ENCODE measurements at regions not wholly inside any gene's neighbourhood (a gene's known extent, or its start where the extent isn't known, plus 50 kb on each side); places are given as distances from the start of the nearest gene placed in this dataset.
"Not testable (repeated sequence)": the region's sequence is repeated elsewhere in the genome, so short reads cannot be mapped to it uniquely, and the experiment has no call there.

GRCh38 chr6:15748341-15748740 is 85.5 kb upstream of the DTNBP1 start:
- H3K27ac ChIP-seq: no peak overlapping the region
- TF ChIP-seq, protein P1, sequence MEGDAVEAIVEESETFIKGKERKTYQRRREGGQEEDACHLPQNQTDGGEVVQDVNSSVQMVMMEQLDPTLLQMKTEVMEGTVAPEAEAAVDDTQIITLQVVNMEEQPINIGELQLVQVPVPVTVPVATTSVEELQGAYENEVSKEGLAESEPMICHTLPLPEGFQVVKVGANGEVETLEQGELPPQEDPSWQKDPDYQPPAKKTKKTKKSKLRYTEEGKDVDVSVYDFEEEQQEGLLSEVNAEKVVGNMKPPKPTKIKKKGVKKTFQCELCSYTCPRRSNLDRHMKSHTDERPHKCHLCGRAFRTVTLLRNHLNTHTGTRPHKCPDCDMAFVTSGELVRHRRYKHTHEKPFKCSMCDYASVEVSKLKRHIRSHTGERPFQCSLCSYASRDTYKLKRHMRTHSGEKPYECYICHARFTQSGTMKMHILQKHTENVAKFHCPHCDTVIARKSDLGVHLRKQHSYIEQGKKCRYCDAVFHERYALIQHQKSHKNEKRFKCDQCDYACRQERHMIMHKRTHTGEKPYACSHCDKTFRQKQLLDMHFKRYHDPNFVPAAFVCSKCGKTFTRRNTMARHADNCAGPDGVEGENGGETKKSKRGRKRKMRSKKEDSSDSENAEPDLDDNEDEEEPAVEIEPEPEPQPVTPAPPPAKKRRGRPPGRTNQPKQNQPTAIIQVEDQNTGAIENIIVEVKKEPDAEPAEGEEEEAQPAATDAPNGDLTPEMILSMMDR (conservative IDR thresholded peaks at IDR 0.05): no peak
- no peak for TF ChIP-seq ZFX (IDR thresholded peaks at IDR 0.05)

DNA sequence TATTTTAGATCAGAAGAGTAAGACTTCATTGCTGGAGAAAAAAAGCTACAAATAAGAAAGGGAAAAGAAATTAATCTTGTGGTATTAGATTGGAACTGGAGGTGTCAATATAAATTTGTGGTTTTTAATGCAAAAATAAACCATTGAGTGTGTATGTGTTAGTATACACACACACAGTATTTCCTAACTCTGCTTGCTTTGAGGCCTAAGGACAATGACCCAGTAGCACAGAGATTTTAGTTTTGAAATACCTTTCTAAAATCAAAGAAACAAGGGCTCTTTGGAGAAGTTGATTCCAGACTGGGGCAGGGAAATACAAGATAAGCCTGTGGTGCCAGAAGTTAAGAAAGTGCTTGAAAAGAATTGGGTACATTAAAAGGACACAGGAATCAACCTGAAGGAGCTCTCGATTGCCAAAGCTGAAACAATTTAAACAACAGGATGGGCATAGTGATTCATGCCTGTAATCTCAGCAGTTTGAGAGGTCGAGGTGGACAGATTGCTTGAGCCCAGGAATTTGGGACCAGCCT is 84.6 kb upstream of the DTNBP1 start:
- H3K27ac ChIP-seq: no peak overlapping the region
- no peak for TF ChIP-seq ZFX (IDR thresholded peaks at IDR 0.05)
- TF ChIP-seq, protein P1 (conservative IDR thresholded peaks at IDR 0.05): no peak

DNA sequence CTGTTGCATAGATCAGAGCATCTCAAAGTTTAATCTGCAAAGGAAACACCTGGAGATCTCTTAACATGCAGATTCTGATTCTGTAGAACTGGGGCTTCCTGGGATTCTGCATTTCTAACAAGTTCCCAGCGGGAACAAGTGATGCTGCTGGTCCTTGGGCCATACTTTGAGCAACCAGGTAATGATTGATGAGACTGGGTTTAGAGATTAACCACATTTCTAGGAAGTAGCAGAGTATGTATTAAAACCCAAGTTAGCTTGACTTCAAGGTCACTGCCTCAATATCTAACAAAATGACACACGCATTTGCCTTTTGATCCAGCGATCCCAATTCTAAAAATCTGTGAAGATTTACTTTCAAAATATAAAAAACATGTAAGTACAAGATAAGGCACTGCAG is 83.0 kb upstream of the DTNBP1 start:
- no peak overlapping the region for H3K27ac ChIP-seq
- no peak for TF ChIP-seq ZFX (IDR thresholded peaks at IDR 0.05)
- TF ChIP-seq, protein P1 (conservative IDR thresholded peaks at IDR 0.05): no peak

- no peak overlapping the region for H3K27ac ChIP-seq
- no peak for TF ChIP-seq ZFX (IDR thresholded peaks at IDR 0.05)
- TF ChIP-seq, protein P1 (conservative IDR thresholded peaks at IDR 0.05): no peak
These were observed 82.1 kb upstream of the DTNBP1 start for GRCh38 chr6:15744818-15745402.

DNA sequence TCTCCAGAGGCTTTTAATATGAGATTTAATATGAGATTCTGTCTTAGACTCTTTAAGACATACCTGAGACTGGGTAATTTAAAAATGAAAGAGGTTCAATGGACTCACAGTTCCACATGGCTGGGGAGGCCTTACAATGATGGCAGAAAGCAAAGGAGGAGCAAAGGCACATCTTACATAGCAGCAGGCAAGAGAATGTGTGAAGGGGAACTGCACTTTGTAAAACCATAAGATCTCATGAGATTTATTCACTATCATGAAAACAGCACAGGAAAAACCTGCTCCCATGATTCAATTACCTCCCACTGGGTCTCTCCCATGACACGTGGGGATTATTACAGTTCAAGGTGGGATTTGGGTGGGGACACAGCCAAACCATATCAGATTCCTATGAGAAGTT is 79.2 kb upstream of the DTNBP1 start:
- not testable (repeated sequence) for H3K27ac ChIP-seq

GRCh38 chr6:15741405-15741804 is 78.6 kb upstream of the DTNBP1 start:
- H3K27ac ChIP-seq: no peak overlapping the region
- TF ChIP-seq, protein P1 (conservative IDR thresholded peaks at IDR 0.05): no peak
- TF ChIP-seq ZFX (IDR thresholded peaks at IDR 0.05): no peak

GRCh38 chr6:15739867-15740266 is 77.0 kb upstream of the DTNBP1 start:
- TF ChIP-seq, protein P1 (conservative IDR thresholded peaks at IDR 0.05): no peak
- no peak for TF ChIP-seq ZFX (IDR thresholded peaks at IDR 0.05)
- H3K27ac ChIP-seq: no peak overlapping the region

DNA sequence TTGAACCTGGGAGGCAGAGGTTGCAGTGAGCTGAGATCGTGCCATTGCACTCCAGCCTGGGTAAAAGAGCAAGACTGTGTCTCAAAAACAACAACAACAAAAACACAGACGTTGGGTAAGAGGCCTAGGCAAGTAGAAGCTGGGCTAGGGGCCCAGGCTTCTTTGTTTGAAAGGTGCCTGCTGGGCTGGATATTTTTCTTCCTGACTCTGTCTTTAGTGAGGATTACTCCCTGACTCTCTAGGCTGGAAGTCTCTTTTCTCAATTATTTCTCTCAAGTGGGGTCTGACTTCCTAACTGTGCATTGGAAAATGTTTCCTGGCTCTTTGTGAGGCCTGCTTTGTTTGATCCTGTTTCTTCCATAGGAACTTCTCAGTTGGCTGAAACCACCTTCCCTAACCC is 76.5 kb upstream of the DTNBP1 start:
- no peak overlapping the region for H3K27ac ChIP-seq
- TF ChIP-seq, protein P1 (conservative IDR thresholded peaks at IDR 0.05): no peak
- no peak for TF ChIP-seq ZFX (IDR thresholded peaks at IDR 0.05)

DNA sequence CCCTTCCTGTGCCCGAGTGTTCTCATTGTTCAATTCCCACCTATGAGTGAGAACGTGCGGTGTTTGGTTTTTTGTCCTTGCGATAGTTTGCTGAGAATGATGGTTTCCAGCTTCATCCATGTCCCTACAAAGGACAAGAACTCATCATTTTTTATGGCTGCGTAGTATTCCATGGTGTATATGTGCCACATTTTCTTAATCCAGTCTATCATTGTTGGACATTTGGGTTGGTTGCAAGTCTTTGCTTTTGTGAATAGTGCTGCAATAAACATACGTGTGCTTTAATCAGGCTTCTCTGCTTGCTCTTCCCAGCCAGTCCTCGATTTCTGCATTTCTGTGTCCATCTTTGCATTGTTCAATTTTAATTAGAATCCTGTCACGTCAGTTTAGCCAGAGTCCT is 75.4 kb upstream of the DTNBP1 start:
- H3K27ac ChIP-seq: not testable (repeated sequence)
